ENCODE measurements at regions not wholly inside any gene's neighbourhood (a gene's known extent, or its start where the extent isn't known, plus 50 kb on each side); places are given as distances from the start of the nearest gene placed in this dataset.
A peak's percentile ranks its signal among the peaks of the same experiment; 100 is the strongest.

- no peak for DNase-seq
- intact Hi-C loops (cut with DNase I) = no loop called here
- no peaks in the 10 kb centered on the region for H3K9me3 ChIP-seq
Measured at GRCh38 chr2:19541884-19542283, 183.5 kb upstream of the OSR1 start.

GRCh38 chr2:19540739-19541525 lies 182.5 kb upstream of the OSR1 start:
- ATAC-seq (no peak), DNase-seq (no peak)
- Histone ChIP-seq H3K4me1 (no peaks in the 10 kb centered on the region), H3K9me3 (no peaks in the 10 kb centered on the region), H3K4me3 (no peak overlapping the region), H3K36me3 (no peaks in the 10 kb centered on the region), H3K27ac (no peak overlapping the region), H3K27me3 (no peaks in the 10 kb centered on the region)
- intact Hi-C loops (cut with DNase I) = no loop called here
- TF ChIP-seq CTCF (IDR thresholded peaks at IDR 0.05) = no peak

More at GRCh38 chr2:19541884-19542283, 183.5 kb upstream of the OSR1 start:
- TF ChIP-seq CTCF (IDR thresholded peaks at IDR 0.05) = no peak
- Histone ChIP-seq H3K4me1 (no peaks in the 10 kb centered on the region), H3K27ac (no peak overlapping the region), H3K36me3 (no peaks in the 10 kb centered on the region), H3K4me3 (no peak overlapping the region), H3K27me3 (no peaks in the 10 kb centered on the region)
- no peak for ATAC-seq

GRCh38 chr2:19538411-19538963 lies 180.1 kb upstream of the OSR1 start:
- Histone ChIP-seq H3K27me3 (no peaks in the 10 kb centered on the region), H3K9me3 (no peaks in the 10 kb centered on the region), H3K4me1 (no peaks in the 10 kb centered on the region), H3K4me3 (no peak overlapping the region), H3K27ac (no peak overlapping the region), H3K36me3 (no peaks in the 10 kb centered on the region)
- TF ChIP-seq CTCF (IDR thresholded peaks at IDR 0.05) = no peak
- no peak for DNase-seq
- ATAC-seq = peak; percentile 76
- intact Hi-C loops (cut with DNase I) = no loop called here

- no peak for TF ChIP-seq CTCF (IDR thresholded peaks at IDR 0.05)
- no peaks in the 10 kb centered on the region for H3K9me3 ChIP-seq
- DNase-seq = no peak
- H3K27me3 ChIP-seq = no peaks in the 10 kb centered on the region
- H3K27ac ChIP-seq = no peak overlapping the region
- no peak for ATAC-seq
- intact Hi-C loops (cut with DNase I) = no loop called here
- H3K4me3 ChIP-seq = no peak overlapping the region
- no peaks in the 10 kb centered on the region for H3K4me1 ChIP-seq
- H3K36me3 ChIP-seq = no peaks in the 10 kb centered on the region
Measured at GRCh38 chr2:19536136-19536535, 177.7 kb upstream of the OSR1 start.

GRCh38 chr2:19532547-19533196 lies 174.2 kb upstream of the OSR1 start:
- Histone ChIP-seq H3K9me3 (no peaks in the 10 kb centered on the region), H3K4me1 (no peaks in the 10 kb centered on the region), H3K4me3 (no peak overlapping the region), H3K27ac (no peak overlapping the region), H3K36me3 (no peaks in the 10 kb centered on the region), H3K27me3 (no peaks in the 10 kb centered on the region)
- ATAC-seq = no peak
- DNase-seq = no peak
- TF ChIP-seq CTCF (IDR thresholded peaks at IDR 0.05) = no peak
- intact Hi-C loops (cut with DNase I) = no loop called here

Data from left lung (tissue), 4 donors.